NCI-H345 treated with DMSO at 0.1 percent for 48 hours (cell line): ENCODE measurements at regions not wholly inside any gene's neighbourhood (a gene's known extent, or its start where the extent isn't known, plus 50 kb on each side); places are given as distances from the start of the nearest gene placed in this dataset.
"Not testable (repeated sequence)": the region's sequence is repeated elsewhere in the genome, so short reads cannot be mapped to it uniquely, and the experiment has no call there.

ENCODE experiments used
- DNase-seq: peaks from one replicate; lab custom pipeline; 2025; ENCODE audit not compliant: unreplicated experiment; lab: John Stamatoyannopoulos, UW

DNA sequence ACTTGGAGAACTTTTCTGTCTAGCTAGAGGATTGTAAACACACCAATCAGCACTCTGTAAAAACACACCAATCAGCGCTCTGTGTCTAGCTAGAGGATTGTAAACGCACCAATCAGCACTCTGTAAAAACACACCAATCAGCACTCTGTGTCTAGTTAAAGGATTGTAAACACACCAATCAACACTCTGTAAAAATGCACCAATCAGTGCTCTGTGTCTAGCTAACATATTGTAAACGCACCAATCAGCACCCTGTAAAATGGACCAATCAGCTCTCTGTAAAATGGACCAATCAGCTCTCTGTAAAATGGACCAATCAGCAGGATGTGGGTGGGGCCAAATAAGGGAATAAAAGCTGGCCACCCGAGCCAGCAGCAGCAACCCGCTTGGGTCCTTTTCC, 91.1 kb upstream of the KRAS start:
- not testable (repeated sequence) for DNase-seq

DNA sequence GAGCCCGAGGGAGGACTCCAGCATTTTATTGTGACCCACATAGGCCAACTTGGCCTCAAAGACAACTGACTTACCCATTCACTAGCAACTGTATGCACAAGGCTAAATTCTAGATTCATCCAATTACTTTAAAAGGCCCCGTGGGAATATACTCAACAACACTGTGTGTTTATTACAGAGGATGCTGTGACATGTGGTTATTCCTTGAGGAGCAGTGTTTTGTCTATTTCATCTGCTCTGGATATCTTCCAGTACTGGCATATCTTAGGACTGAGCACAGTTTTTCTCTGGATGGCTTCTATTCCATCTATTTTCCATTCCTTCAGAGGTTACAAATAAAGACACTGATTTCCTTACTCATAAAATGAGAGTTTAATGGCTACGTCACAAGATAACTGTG, 87.2 kb upstream of the KRAS start:
- no peak for DNase-seq

DNA sequence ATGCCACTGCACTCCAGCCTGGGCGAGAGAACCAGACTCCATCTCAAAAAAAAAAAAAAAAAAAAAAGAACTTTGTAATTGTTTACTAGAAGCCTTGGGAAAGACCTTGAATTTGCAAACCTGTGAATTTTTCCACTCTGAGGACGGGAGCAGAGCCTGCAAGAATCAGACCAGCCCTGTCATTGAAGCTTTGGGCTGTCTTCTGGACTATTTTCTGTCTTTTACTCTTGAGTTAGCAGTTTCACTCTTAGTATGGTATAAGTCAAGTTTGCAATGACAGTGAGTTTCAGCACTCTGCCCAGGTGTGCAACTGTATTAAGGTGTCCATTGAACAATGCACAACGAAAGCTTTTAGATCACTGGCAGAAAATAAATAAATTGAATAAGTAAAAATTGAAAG, 81.4 kb upstream of the KRAS start:
- DNase-seq, result no peak

DNA sequence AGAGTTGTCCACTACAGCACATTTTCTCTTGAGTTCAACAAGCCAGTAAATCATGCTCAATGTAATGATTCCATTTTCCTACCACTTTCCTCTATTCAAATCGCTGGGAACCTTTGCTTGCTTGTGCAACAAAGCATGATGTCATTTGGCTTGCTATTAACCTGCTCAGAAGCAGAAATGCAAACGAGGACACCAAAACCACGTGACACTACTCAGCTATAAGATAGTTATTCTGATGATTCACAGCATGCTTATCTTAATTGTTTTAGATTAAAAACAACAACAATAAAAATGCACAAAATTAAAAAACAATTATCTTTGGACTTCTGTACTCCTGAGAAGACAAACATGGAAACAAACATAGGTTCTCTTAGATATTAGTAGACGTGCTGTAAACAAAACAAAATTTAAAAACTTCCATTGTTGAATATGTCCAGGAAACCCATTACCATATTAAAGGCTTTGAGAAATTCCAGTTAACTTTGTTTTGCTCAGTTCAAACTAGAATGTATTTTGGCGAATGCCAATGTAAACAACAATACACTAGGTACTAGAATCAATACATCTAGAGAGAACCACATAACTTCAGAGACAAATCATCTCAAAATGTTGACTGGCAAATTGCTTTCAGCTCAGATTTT, 77.5 kb upstream of the KRAS start:
- no peak for DNase-seq

DNA sequence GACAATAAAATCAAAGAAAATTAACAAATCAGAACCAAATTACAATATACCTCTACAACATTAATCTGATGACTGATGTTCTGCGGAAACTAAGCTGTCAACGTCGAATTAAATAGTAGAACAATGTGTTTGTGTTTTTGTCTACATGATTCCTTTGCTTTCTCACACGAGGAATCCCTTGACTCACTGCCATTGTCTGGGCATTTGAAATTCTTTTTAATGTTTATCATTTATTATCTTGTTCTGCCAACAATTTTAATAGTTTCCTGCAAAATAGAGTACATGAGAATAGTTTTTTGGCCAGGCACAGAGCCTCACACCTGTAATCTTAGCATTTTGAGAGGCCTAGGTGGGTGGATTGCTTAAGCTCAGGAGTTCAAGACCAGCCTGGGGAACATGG, 76.6 kb upstream of the KRAS start:
- DNase-seq, result no peak

DNA sequence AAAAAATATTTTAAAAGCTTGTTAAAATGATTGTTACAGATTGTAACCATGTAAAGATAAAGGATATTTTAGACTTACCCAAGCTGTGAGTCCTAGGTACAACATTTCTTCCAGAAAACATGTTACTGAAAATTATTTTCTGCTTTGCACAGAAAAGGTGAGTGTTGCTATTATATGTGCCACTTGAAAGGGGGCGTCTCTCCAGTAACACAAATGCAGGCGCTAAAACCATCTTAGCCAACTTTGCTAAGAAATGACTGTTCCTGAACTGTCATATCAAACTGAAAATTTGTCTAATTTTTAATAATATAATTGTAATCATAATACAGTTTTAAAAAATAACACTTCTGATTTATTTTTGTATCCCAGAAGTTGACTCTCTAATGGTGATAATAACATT, 75.6 kb upstream of the KRAS start:
- DNase-seq, result no peak

DNA sequence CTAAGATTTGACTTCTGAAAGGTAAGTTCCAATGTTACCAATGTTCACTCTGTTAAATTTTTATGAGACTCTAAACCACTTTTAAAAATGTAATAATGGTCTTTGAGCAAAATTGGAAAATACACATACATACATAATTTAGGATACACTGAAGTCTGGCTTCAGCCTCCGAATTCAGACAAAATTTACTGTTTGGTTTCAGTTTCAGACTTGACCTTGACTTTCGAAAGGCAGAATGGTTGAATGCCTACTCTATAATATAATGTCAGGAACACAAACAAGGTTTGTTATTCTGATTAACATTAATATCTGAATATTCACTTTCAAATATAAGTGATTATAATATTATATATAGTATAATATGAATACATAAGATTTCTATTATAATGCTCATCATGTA, 74.1 kb upstream of the KRAS start:
- no peak for DNase-seq

DNA sequence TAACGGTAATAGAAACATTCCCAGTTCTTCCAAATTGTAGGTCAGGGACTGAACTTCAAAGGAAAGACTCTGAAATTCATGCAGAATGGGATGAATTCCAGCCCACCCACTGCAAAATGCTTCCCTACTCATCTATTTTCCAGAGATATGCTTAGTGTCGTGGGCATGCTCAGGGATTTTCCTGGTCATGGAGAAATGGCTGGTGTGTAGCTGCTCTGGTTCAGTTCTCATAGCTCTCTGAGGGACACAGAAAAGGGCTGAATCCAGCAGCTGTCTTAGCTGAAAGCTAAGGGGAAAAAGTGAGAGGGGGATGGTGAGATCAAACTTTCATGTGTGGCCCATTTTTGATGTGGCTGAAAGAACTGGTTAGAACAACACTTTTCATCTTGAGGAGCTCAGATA, 72.9 kb upstream of the KRAS start:
- DNase-seq, result no peak

DNA sequence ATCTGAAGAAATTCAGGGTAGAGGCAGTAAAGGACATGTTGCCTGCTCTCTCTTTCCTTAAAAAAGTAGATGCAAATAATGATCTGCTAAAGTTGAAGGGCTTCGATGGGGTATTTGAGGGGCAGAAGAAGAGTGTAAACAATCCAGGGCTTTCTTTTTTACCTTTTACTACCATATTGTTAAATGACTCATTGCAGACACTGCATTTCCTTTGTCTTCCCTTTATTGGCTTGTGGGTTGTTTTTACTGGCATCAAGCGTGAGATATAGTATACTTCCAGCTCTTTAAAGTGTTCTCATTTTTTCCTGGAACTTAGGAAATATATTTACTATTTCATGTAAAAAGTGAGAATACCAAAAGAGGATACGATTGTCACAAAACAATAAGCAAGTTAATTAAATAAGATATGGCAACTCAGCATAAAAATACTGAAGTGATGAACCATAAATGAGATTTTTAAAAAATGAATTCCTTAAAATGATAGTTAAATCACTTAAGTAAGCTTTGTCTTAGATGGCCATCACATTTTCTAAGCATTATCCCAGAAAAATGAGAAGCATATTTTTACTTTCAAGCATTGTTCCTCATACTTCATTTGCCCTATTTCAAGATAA, 72.3 kb upstream of the KRAS start:
- DNase-seq, result no peak

DNA sequence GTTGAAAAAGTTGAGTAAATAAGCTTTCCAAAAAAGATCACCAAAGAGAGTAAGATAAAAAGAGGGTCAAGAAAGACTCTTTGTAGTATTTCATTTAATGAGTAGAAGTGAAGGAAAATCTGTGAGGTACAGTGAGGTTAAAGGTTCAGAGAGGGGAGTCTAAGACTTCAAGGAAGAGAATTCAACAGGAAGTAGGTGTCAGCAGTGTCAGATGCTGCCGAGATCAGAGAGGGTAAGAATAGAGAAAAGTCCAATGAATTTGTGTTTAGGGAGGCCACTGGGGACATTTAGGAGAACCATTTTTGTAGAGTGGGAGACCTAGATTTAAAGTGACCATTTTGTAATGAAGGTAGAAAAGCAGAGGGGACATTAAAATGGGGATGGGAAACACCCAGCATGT, 71.6 kb upstream of the KRAS start:
- DNase-seq, result no peak

DNA sequence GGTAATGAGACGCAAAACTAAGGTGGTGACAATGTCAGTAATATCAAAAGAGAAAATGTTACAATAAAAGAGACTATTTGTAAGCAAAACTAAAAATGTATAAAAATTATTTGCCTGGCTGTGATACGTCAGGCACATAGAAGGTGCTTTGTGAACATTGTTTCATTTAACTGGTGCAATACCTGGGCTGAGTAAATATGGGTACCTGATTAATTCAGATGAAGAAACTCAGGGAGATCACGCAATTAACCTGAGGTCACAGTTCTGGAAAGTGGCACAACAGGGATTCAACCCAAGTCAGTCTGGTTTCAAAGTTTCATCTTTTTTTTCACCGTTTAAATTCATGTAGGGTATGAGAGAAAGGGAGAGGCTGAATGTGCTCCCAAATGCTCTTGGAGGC, 71.0 kb upstream of the KRAS start:
- no peak for DNase-seq

DNA sequence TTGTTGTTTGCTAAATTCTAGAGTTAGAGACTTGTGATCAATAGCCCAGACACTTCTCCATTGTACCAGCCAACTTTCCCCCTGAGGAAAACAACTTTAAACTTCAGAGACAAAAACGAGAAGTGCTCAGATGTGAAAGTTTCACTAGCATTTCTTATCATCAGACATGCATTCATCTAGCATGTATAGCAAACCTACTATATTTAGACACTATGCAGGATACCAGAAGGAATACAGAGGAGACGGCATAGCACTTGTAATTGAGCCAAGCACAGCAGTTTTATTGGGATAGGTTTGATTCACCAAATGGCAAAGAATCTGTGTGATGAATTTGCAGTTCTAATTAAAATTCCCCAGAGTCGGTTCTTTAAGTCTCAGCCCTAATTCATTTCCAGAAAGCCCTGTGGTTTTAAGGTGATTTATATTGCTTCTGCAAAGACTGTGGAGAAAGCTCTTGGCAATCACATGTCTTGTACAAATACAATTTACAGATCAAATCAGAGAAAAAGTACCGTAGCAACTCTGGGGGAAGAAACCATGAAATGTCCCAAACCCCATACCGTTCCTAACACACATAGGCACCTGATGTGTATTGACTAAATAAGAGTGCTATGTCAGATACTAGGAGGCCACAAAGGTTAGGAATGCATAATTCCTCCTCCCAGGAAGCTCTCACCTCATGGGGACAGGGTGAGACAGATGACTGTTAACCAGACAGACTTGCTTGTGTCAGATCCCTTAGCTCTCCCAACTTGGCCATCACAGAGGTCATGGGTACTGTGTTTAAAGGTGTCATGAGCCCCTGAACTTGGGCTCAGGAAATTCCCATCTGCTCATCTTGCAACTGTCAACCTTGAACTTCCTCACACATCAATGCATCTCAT, 69.6 kb upstream of the KRAS start:
- no peak for DNase-seq

DNA sequence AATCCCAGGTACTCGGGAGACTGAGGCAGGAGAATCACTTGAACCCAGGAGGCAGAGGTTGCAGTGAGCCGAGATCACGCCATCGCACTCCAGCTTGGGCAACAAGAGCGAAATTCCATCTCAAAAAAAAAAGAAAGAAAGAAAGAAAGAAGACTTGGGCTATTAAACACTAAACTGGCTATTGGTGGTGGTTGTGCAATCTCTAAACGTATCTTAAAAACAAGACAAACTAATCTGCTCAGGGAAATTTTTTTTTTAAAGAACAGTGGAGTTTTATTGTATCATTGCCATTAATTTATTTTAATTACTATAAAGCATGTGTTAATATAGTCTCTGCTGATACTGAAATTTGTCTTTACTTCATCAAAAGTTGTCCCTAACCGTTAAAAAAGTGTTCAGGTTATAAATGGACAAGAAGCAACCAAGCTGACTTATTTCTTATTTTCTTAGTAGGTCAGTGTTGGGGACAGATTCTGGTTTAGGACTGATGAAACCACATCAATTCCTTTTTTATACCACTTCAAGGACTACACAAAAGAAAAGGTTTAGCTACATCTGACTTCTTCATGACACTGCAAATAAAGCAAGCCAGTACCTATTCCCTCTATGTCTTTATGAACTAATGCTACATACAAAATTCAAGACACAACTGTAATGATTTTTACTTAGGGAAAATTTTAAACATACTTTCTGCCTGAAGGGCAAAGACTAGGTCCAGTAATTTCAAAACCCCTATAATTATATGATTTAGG, 68.7 kb upstream of the KRAS start:
- no peak for DNase-seq

DNA sequence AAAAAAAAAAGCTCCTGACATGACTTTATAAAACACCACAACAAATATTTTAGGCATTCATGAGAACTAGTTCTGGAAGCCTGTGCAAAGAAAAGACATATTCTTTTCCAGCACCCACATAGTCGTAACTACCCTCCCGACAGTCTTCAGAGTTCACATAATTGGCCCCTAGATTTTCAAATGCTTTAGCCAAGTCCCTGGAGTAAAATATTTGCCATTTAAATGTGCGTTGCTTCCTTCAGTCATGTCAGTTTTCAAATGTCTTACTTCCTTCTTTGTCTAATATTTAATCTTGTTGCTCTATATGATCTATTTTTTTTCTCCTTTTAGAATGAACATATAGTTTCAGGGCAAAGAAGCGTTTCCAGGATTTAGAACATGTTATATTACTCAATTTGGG, 66.8 kb upstream of the KRAS start:
- no peak for DNase-seq

DNA sequence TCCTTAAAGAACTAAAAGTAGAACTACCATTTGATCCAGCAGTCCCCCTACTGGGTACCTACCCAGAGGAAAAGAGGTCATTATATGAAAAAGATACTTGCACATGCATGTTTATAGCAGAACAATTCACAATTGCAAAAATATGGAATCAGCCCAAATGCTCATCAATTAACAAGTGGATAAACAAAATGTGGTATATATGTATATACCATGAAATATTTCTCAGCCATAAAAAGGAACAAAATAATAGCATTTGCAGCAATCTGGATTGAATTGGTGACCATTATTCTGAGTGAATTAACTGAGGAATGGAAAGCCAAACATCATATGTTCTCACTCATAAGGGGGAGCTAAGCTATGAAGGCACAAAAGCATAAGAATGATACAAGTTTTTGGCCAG, 64.7 kb upstream of the KRAS start:
- no peak for DNase-seq

DNA sequence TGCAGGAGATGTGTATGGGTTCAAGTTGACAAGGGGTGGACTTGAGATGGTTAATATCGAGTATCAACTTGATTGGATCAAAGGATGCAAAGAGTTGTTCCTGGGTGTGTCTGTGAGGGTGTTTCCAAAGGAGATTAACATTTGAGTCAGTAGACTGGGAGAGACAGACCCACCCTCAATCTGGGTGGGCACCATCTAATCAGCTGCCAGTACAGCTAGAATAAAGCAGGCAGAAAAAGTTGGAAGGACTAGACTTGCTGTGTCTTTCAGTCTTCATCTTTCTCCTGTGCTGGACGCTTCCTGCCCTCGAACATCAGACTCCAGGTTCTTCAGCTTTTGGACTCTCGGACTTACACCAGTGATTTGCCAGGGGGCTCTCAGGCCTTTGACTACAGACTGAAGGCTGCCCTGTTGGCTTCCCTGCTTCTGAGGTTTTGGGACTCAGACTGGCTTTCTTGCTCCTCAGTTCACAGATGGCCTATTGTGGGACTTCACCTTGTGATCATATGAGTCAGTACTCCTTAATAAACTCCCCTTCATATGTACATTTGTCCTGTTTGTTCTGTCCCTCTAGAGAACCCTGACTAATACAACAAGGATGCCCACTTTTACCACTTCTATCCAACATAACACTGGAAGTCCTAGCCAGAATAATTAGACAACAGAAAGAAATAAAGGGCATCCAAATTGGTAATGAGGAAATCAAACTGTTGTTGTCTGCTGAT, 62.7 kb upstream of the KRAS start:
- DNase-seq, result not testable (repeated sequence)

DNA sequence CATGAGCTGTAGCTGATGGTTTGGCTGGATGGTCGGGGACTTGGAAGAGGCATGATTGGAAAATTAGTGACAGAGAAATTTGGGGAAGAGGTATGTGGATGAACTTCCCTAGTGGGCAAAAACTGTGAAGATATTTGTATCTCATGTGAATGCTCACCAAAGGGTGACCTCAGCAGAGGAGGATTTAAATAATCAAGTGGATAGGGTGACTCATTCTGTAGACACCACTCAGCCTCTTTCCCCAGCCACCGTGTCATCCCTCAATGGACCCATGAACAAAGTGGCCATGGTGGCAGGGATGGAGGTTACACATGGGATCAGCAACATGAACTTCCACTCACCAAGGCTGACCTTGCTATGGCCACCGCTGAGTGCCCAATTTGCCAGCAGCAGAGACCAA, 60.8 kb upstream of the KRAS start:
- DNase-seq, result no peak

DNA sequence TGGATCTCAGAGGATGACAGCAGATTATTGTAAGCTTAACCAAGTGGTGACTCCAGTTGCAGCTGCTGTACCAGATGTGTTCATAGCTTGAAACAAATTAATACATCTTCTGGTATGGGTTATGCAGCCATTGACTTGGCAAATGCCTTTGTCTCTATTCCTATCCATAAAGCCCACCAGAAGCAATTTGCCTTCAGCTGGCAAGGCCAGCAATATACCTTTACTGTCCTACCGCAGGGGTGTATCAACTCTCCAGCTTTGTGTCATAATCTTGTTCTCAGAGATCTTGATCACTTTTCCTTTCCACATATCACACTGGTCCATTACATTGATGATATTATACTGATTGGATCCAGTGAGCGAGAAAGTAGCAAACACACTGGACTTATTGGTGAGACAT, 59.3 kb upstream of the KRAS start:
- DNase-seq, result not testable (repeated sequence)

DNA sequence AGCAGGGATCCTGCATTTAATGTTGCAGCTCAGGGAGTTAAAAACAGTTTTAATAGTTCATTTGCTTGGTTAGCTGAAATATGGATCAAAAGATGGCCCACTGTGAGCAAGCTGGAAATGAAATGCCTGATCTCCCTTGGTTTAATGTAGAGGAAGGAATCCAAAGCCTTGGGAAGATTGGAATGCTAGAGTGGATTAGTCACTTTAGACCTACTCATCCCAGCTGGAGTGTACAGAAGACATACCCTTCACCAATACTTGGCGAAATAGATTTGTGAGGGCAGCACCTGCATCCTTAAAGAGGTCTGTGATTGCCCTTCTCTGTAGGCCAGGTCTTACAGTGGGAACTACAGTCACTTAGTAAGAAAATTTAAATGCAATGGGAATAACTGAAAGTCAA, 58.0 kb upstream of the KRAS start:
- no peak for DNase-seq

DNA sequence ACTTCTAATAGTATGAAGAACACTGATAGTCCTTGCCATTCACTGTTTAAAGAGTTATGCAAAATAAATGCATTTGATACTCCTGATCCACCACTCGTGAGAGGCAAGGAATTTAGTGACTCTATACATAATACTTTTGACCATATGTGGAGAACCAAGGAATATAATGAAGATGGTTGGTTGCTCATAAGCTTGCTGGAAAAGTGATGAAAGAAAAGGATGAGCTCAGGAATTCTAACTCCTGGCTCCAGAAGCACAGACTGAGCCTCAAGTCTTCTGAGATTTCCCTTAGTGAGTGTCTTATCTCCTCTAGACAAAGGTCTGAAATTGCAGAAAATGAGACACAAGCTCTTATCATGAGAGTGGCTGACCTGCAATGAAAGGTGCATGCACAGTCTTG, 57.1 kb upstream of the KRAS start:
- no peak for DNase-seq

DNA sequence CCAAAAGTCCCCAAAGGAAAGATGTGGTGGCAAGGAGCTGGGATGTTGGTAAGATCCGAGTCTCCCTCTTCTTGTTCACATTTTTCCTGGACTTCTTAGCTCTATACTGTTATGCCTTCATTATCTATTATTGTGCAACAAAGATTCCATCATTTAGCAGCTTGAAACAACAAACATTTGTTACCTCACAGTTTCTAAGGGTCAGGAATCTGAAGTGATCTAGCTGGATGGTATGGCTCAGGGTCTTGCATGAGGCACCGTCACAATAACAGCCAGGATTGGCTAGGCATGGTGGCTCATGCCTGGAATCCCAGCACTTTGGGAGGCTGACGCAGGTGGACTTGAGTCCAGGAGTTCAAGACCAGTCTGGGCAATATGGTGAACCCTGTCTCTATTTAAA, 51.1 kb upstream of the KRAS start:
- no peak for DNase-seq
